ENCODE measurements at regions not wholly inside any gene's neighbourhood (a gene's known extent, or its start where the extent isn't known, plus 50 kb on each side); places are given as distances from the start of the nearest gene placed in this dataset.
"Not testable (repeated sequence)": the region's sequence is repeated elsewhere in the genome, so short reads cannot be mapped to it uniquely, and the experiment has no call there.

GRCh38 chr10:42533866-42534265 lies 104.5 kb downstream of the ZNF33B start:
- DNase-seq (ENCODE audit: low read depth in 4 of 4, low spot score in 2 of 4) = not testable (repeated sequence)

GRCh38 chr10:42532996-42533395 lies 105.4 kb downstream of the ZNF33B start:
- DNase-seq (ENCODE audit: low read depth in 4 of 4, low spot score in 2 of 4) = no peak

- no peak for DNase-seq (ENCODE audit: low read depth in 4 of 4, low spot score in 2 of 4)
Measured at GRCh38 chr10:42523098-42523497, 115.3 kb downstream of the ZNF33B start.

GRCh38 chr10:42519761-42520460 lies 118.5 kb downstream of the ZNF33B start:
- DNase-seq (ENCODE audit: low read depth in 4 of 4, low spot score in 2 of 4) = no peak

GRCh38 chr10:42519079-42519478 lies 119.3 kb downstream of the ZNF33B start:
- no peak for DNase-seq (ENCODE audit: low read depth in 4 of 4, low spot score in 2 of 4)

GRCh38 chr10:42513921-42514320 lies 124.4 kb downstream of the ZNF33B start:
- no peak for DNase-seq (ENCODE audit: low read depth in 4 of 4, low spot score in 2 of 4)

GRCh38 chr10:42491801-42492200 lies 146.6 kb downstream of the ZNF33B start:
- DNase-seq (ENCODE audit: low read depth in 4 of 4, low spot score in 2 of 4) = no peak

- DNase-seq (ENCODE audit: low read depth in 4 of 4, low spot score in 2 of 4) = no peak
Measured at GRCh38 chr10:42491001-42491592, 147.3 kb downstream of the ZNF33B start.

GRCh38 chr10:42490368-42490767 lies 148.0 kb downstream of the ZNF33B start:
- no peak for DNase-seq (ENCODE audit: low read depth in 4 of 4, low spot score in 2 of 4)

- DNase-seq (ENCODE audit: low read depth in 4 of 4, low spot score in 2 of 4) = no peak
Measured at GRCh38 chr10:42488416-42488815, 150.0 kb downstream of the ZNF33B start.

- no peak for DNase-seq (ENCODE audit: low read depth in 4 of 4, low spot score in 2 of 4)
Measured at GRCh38 chr10:42482411-42482810, 156.0 kb downstream of the ZNF33B start.

- DNase-seq (ENCODE audit: low read depth in 4 of 4, low spot score in 2 of 4) = no peak
Measured at GRCh38 chr10:42479057-42479456, 159.3 kb downstream of the ZNF33B start.

- DNase-seq (ENCODE audit: low read depth in 4 of 4, low spot score in 2 of 4) = no peak
Measured at GRCh38 chr10:42477170-42477569, 161.2 kb downstream of the ZNF33B start.

GRCh38 chr10:42476101-42476500 lies 162.3 kb downstream of the ZNF33B start:
- no peak for DNase-seq (ENCODE audit: low read depth in 4 of 4, low spot score in 2 of 4)

GRCh38 chr10:42475168-42476098 lies 162.9 kb downstream of the ZNF33B start:
- DNase-seq (ENCODE audit: low read depth in 4 of 4, low spot score in 2 of 4) = no peak

GRCh38 chr10:42454313-42454712 lies 184.1 kb downstream of the ZNF33B start:
- DNase-seq (ENCODE audit: low read depth in 4 of 4, low spot score in 2 of 4) = no peak

GRCh38 chr10:42431095-42431494 lies 207.3 kb downstream of the ZNF33B start:
- DNase-seq (ENCODE audit: low read depth in 4 of 4, low spot score in 2 of 4) = no peak

GRCh38 chr10:42428534-42428933 lies 209.8 kb downstream of the ZNF33B start:
- no peak for DNase-seq (ENCODE audit: low read depth in 4 of 4, low spot score in 2 of 4)

GRCh38 chr10:42422911-42423310 lies 215.5 kb downstream of the ZNF33B start:
- DNase-seq (ENCODE audit: low read depth in 4 of 4, low spot score in 2 of 4) = no peak

GRCh38 chr10:42421812-42422211 lies 216.6 kb downstream of the ZNF33B start:
- no peak for DNase-seq (ENCODE audit: low read depth in 4 of 4, low spot score in 2 of 4)

- no peak for DNase-seq (ENCODE audit: low read depth in 4 of 4, low spot score in 2 of 4)
Measured at GRCh38 chr10:42419789-42420188, 218.6 kb downstream of the ZNF33B start.

Data from left renal cortex interstitium (tissue), 4 donors.